HG02623 (cell line): ENCODE measurements at regions not wholly inside any gene's neighbourhood (a gene's known extent, or its start where the extent isn't known, plus 50 kb on each side); places are given as distances from the start of the nearest gene placed in this dataset.
"Not testable (repeated sequence)": the region's sequence is repeated elsewhere in the genome, so short reads cannot be mapped to it uniquely, and the experiment has no call there.

ENCODE experiments used
- ATAC-seq: cut with Tn5 transposase; IDR thresholded peaks from one replicate; pipeline ENCODE4 v1.9.1; 2021; ENCODE audit warnings: moderate library complexity; ENCODE audit not compliant: unreplicated experiment

DNA sequence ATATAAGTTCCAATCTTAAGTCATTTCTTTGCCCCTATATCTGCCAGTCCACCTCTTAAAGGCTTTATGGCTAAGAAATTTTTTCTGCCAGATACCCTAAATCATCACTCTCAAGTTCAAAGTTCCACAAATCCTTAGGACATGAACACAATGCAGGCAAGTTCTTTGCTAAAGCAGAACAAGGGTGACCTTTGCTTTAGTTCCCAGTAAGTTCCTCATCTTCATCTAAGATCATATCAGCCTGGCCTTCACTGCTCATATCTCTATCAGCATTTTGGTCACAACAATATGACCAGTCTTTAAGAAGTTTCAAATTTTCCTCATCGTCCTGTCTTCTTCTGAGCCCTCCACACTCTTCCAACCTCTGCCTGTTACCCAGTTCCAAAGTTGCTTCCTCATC lies 402.2 kb upstream of the RUNX1 start:
- ATAC-seq = no peak

GRCh38 chr21:35450830-35451229 lies 401.7 kb upstream of the RUNX1 start:
- ATAC-seq = no peak

- no peak for ATAC-seq
These were observed 400.7 kb upstream of the RUNX1 start for GRCh38 chr21:35449846-35450245.

DNA sequence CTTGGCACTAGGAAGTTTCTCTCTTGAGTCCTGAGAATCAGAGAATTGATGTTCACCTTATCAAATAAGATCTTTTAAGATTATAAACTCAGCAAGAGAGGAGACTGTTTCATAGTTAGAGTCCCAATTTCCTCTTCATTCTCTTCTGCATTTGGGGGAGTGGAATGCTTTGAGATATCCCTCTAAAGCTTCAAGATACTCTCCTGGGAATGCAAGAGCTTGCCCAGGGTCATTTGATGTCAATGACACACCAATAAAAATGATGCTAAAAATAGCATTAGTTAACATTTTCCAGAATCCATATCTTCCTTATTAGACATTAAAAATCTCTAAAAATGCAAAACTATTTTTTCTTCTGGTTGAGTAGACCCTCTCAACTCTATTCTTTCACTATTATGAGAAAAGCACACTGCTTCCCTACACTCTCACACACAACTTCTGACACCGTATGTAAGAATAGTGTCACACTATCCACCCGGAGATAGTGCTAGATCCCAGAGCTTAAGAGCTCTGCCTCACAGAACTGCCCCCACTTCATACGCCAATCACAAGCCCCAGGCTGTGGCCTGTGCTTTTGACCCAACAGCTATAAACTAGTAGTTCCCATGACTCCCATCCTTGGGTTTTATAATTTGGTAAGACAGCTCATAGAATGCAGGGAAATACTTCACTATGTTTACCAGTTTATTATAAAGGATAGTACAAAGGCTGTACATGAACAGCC lies 399.9 kb upstream of the RUNX1 start:
- no peak for ATAC-seq

DNA sequence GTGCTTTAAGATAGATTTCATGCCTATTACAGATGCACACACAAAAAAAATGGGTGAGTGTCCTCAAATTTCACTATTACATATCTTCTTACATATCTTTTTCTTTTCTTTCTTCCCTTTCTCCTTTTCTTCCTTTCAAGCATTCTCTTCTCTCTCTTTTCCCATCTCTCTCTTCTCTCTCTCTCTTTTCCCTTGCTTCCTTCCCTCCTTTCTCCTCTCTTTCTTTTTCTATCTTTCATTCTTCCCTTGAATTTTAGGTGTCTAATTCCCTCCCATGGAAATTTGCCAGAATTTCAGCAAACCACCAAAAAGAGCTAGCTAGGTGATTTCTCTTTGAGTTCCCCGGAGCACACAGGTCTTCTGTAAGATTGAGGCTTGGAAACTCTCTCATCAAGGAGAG lies 395.3 kb upstream of the RUNX1 start:
- no peak for ATAC-seq

GRCh38 chr21:35441868-35442582 lies 392.9 kb upstream of the RUNX1 start:
- ATAC-seq = no peak

DNA sequence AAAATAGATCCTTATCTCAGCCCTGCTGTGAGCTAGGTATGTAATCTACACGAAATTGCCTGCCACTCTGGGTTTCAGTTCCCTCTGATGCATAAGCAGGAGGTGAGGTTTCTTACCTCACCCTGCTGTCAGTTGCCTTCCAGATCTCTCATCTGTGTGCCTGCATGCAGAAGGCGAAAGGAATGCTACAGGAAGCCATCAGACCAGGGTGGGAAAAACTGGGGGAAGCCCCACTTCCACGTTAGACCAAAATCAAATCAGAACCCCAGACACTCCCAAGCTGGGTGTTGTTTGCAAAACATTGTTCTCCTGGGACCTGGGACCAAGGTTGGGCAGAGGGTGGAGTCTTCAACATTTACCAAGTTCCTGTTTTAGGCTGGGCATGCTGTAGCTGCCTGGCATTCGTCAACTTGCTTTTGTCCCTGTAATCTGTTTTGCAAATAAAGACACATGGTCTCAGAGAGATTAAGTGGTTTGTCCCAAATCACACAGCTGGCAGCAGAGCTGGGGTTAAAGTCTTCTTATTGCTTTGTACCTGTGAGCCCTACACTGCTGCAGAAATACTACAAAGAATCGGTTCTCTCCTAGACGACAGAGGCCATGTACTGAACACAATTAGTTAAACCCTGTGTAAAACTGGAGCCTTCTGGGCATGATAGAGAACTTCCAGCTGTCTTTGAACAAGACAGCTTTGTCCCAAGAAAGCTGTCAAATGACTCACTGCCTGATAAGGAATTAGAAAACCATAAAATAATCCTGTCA lies 389.7 kb upstream of the RUNX1 start:
- ATAC-seq = peak; percentile 60

DNA sequence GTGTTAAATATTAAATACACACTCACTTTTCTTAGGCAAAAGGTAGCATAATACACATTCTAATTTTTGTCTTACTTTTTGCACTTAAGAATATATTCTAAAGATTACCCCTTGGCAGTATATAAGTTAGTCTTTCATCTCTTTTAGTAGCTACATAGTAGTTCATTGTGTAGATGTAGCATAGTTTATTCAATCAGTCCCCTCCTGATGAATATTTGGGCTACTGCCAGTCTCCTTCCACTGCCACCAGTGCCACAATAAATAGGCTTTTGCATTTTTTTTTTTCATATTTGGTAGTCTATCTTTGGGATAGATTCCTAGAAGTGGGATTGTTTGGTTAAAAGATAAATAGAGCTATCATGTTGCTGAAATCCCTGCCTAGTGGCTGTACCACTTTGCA lies 388.8 kb upstream of the RUNX1 start:
- no peak for ATAC-seq

DNA sequence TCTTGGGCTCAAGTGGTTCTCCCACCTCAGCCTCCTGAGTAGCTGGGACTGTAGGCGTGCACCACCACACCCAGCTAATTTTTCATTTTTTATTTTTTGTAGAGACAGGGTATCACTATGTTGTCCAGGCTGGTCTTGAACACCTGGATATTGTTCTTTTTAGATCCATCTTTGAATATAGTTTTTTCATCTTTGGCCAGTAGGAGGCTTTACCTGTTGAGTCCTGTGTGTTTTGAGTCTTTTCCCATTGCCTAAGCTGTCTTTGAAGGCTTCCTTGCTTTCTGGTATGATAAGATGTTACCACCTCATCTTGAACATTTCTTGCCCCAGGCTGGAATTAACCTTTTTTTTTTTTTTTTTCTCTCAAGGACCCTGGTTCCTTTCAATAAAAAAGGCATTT lies 387.8 kb upstream of the RUNX1 start:
- no peak for ATAC-seq

- ATAC-seq = not testable (repeated sequence)
These were observed 383.5 kb upstream of the RUNX1 start for GRCh38 chr21:35432601-35433000.

- ATAC-seq = no peak
These were observed 381.2 kb upstream of the RUNX1 start for GRCh38 chr21:35430260-35430659.

DNA sequence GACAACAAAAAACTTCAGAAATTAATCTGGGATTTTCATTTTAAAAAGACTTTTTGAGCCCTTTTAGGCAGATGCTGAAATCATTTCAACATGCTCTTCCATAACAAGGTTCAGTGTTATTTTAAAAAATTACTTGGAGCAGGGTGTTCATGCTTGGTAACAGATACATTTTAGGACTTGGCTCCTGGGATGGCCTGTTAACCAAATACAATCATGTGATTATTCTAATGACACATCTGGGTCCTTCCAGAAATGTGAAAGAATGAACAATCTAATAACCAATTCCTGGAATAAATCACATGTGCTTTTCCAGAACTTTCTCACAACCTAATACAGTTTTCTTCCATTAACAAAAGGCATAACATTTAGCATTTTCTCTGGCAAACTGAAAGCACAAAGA lies 379.8 kb upstream of the RUNX1 start:
- ATAC-seq = no peak

GRCh38 chr21:35428489-35428888 lies 379.4 kb upstream of the RUNX1 start:
- no peak for ATAC-seq

GRCh38 chr21:35428001-35428320 lies 378.9 kb upstream of the RUNX1 start:
- ATAC-seq = no peak

DNA sequence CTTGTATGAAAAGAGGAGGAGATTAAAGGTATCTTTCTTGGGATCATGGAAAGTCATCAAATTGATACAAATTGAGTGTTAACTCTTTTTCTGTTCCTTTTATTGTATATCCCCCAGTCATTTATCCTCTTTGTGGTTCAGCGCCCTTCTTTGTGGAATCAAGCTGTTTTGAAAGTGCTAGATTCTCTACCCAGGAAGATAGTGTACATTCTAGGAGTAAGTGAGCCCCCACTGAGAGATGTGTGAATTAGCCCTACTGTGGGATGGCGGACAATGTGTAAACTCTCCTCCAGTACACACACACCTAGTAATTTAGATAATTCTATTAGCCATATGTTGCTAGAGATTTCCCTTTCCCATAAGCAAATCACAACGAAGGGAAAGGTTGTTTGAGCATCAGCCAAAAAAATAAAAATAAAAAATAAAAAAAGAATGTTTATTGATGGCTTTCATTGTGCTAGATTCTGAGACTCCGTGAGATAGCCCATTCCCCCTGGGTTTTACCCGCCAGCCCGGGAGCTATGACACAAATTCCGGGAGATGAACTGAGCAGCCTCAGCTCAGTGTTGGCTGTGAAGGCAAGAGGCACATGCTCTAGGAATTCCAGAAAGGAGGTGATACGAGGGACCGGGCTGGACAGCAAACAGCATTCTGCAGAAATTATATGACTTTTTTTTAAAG lies 378.4 kb upstream of the RUNX1 start:
- ATAC-seq = no peak

GRCh38 chr21:35426897-35427296 lies 377.8 kb upstream of the RUNX1 start:
- no peak for ATAC-seq

GRCh38 chr21:35426469-35426868 lies 377.4 kb upstream of the RUNX1 start:
- no peak for ATAC-seq

- ATAC-seq = no peak
These were observed 375.0 kb upstream of the RUNX1 start for GRCh38 chr21:35424122-35424521.

DNA sequence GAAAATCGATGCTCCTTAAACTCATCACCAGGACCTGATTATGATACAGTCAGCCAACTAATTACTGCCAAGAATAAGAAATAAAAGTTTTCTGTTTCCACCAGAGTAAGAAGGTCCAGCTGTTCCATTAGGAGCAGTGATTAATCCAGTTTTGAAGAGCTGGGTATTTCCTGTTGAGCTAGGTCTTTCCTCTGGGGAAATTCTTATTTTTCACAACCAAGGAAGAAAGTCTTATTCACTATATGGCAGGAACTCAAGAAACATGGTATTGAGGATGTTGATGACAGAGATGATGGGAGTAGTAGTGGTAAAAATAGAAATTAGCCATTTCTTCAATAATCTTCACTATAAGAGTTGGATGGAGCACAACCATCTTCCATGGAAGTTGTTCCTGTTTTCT lies 374.6 kb upstream of the RUNX1 start:
- ATAC-seq = no peak

GRCh38 chr21:35422011-35422410 lies 372.9 kb upstream of the RUNX1 start:
- ATAC-seq = no peak

GRCh38 chr21:35421221-35421620 lies 372.1 kb upstream of the RUNX1 start:
- ATAC-seq = no peak

DNA sequence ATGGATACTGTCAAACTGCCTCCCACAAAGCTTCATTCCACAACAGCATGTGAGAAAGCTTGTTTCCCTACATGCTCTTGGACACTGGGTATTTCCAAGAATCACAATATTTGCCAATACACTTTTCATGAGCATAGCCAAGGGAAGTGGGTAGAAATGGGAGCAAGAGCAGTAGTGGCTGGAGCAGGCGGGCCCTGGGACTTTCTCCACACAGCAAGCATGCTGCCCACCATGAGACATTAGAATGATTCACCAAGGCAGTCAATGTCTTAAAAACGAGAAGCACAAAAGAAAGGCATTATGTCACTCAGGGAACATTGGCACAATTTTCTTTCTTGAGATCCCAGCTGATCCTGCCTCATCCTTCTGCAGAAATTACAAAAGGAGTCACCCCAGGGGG lies 371.6 kb upstream of the RUNX1 start:
- ATAC-seq = no peak
